ENCODE measurements at regions not wholly inside any gene's neighbourhood (a gene's known extent, or its start where the extent isn't known, plus 50 kb on each side); places are given as distances from the start of the nearest gene placed in this dataset.

DNA sequence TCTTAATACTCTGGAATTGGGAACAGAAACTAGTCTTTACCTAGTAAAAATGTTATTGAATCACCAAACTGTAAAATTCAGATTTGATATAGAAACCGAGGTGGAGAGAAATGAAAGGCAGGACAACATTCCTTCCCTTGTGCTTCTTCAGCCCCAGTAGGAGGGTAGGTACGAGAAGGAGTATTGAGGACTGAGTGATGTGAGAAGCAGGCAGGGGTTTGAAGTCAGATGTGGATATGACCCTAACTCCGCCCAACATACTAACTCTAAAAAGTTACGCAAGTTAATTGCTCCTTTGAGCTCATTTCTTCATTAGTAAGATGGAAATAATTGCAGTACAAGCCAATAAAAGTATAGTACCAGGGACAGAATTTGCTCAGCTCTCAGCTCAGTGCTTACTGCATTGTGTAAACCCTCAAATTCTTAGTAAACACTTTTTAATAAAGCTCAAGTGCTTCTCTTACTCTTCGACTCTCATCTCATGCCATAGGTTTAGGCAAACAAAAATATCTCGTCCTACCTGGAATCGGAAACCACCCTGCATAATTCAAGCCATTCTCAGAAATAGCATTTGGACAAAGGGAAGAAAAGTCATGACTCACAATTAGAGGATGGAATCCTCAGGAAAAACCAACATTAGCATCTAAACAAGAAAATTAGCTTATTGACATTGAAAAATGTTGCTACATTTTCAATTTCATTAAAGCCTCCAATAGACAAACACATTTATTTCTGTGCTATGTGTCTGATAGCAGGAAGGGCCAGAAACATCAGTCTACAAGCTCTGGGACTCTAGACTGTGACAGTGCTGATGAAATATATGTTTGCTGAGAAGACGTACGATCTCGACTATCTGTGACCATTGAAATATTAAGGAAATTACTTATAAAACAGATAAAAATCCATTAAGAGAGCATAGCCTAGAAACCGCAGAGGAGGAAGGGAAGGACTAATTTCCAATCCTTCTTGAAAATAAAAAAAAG is 161.3 kb downstream of the HNMT start:
- TF ChIP-seq NFRKB (IDR thresholded peaks at IDR 0.05) (no peak), LEF1 (IDR thresholded peaks at IDR 0.05; ENCODE audit: borderline replicate concordance) (no peak), SP1 (IDR thresholded peaks at IDR 0.05) (no peak), CTBP1 (IDR thresholded peaks at IDR 0.05; ENCODE audit: borderline replicate concordance) (no peak), FOXK2 (IDR thresholded peaks at IDR 0.05) (no peak), FOXM1 (IDR thresholded peaks at IDR 0.05; ENCODE audit: borderline replicate concordance) (no peak), PKNOX1 (IDR thresholded peaks at IDR 0.05) (no peak), L3MBTL2 (conservative IDR thresholded peaks at IDR 0.05) (no peak), FOXA1 (IDR thresholded peaks at IDR 0.05) (no peak), BHLHE40 (IDR thresholded peaks at IDR 0.05; ENCODE audit: borderline replicate concordance) (no peak), SUZ12 (IDR thresholded peaks at IDR 0.05) (no peak), ELF4 (IDR thresholded peaks at IDR 0.05) (no peak), TARDBP (IDR thresholded peaks at IDR 0.05) (no peak), HDGF (IDR thresholded peaks at IDR 0.05; ENCODE audit: borderline replicate concordance) (no peak)
